Keratinocyte (primary cell): ENCODE measurements at regions not wholly inside any gene's neighbourhood (a gene's known extent, or its start where the extent isn't known, plus 50 kb on each side); places are given as distances from the start of the nearest gene placed in this dataset.

Experiments used
- CTCF ChIP-seq, 3 experiments: IDR thresholded peaks in 1 of 3; conservative IDR thresholded peaks in 1 of 3; optimal IDR thresholded peaks in 1 of 3; 2 replicates in 2 of 3; 3 replicates in 1 of 3; pipeline versions ENCODE3 to v1.5.1; 2011; ENCODE audit warnings: low read length in 3 of 3, mild to moderate bottlenecking in 3 of 3, moderate library complexity in 2 of 3, control low read depth in 1 of 3, inconsistent platforms in 1 of 3; ENCODE audit not compliant: insufficient read depth in 2 of 3; ENCODE audit errors: extremely low read depth in 1 of 3
- EZH2 ChIP-seq: IDR thresholded peaks from one replicate; pipeline ENCODE4 v1.6.1; 2012; ENCODE audit warnings: inconsistent platforms, mild to moderate bottlenecking, low read length, moderate library complexity

GRCh38 chr2:194253528-194254259, 1403.3 kb upstream of the SLC39A10 start:
- TF ChIP-seq CTCF (optimal IDR thresholded peaks at IDR 0.05 in 1 of 3, IDR thresholded peaks at IDR 0.05 in 1 of 3, conservative IDR thresholded peaks at IDR 0.05 in 1 of 3; ENCODE audit: extremely low read depth in 1 of 3, insufficient read depth in 2 of 3, low read length in 3 of 3): no peak
- TF ChIP-seq EZH2: no peak
